ENCODE measurements at regions not wholly inside any gene's neighbourhood (a gene's known extent, or its start where the extent isn't known, plus 50 kb on each side); places are given as distances from the start of the nearest gene placed in this dataset.
"Not testable (repeated sequence)": the region's sequence is repeated elsewhere in the genome, so short reads cannot be mapped to it uniquely, and the experiment has no call there.

DNA sequence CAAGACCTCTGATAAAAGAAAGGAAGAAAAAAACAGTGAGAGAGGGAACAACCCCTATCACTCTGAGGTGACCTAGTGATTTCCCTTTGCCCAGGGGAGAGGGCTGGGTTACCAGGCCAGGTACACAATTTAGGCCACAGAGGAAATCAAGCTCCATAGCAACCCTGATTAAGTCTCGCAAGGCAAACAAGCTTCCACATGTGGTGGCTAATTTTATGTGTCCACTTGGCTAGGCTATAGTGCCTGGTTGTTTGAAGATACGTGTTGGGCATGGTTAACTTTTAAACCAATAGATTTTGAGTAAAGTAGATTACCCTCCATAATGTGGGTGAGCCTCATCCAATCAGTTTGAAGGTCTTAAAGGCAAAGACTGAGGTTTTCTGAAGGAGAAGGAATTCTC is 108.9 kb upstream of the TERB2 start:
- TF ChIP-seq, protein P1, sequence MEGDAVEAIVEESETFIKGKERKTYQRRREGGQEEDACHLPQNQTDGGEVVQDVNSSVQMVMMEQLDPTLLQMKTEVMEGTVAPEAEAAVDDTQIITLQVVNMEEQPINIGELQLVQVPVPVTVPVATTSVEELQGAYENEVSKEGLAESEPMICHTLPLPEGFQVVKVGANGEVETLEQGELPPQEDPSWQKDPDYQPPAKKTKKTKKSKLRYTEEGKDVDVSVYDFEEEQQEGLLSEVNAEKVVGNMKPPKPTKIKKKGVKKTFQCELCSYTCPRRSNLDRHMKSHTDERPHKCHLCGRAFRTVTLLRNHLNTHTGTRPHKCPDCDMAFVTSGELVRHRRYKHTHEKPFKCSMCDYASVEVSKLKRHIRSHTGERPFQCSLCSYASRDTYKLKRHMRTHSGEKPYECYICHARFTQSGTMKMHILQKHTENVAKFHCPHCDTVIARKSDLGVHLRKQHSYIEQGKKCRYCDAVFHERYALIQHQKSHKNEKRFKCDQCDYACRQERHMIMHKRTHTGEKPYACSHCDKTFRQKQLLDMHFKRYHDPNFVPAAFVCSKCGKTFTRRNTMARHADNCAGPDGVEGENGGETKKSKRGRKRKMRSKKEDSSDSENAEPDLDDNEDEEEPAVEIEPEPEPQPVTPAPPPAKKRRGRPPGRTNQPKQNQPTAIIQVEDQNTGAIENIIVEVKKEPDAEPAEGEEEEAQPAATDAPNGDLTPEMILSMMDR (IDR thresholded peaks at IDR 0.05) = not testable (repeated sequence)
- TF ChIP-seq POLR2A (IDR thresholded peaks at IDR 0.05) = not testable (repeated sequence)
